ENCODE measurements at regions not wholly inside any gene's neighbourhood (a gene's known extent, or its start where the extent isn't known, plus 50 kb on each side); places are given as distances from the start of the nearest gene placed in this dataset.

GRCh38 chr6:46078294-46078693 lies 51.5 kb upstream of the ENPP4 start:
- TF ChIP-seq SIN3A (IDR thresholded peaks at IDR 0.05; ENCODE audit: borderline replicate concordance, low read depth, low read length) (no peak), BATF2 (CRISPR knock-in tag; IDR thresholded peaks at IDR 0.05) (no peak)

Measured in HepG2 (cell line).